Ascending aorta (tissue), 2 donors: ENCODE measurements at regions not wholly inside any gene's neighbourhood (a gene's known extent, or its start where the extent isn't known, plus 50 kb on each side); places are given as distances from the start of the nearest gene placed in this dataset.

ENCODE experiments used
- DNase-seq, 2 donors: peaks; one replicate each; pipeline ENCODE4 v3.0.0-alpha.2; 2019; ENCODE audit warnings: low spot score in 2 of 2
- H3K27ac ChIP-seq, 2 donors: fragments of 200-600 bp; sonication (generic); one replicate each; pipeline ENCODE4 v1.5.1; 2016 to 2017; ENCODE audit warnings: mild to moderate bottlenecking in 1 of 2
- H3K27me3 ChIP-seq: fragments of 200-600 bp; sonication (generic); one replicate; pipeline ENCODE4 v1.5.1; 2017
- H3K36me3 ChIP-seq, 2 donors: fragments of 200-600 bp; sonication (generic); one replicate each; pipeline ENCODE4 v1.5.1; 2016
- H3K4me1 ChIP-seq, 2 donors: fragments of 200-600 bp; sonication (generic); one replicate each; pipeline ENCODE4 v1.5.1; 2016 to 2017; ENCODE audit warnings: mild to moderate bottlenecking in 1 of 2
- H3K4me3 ChIP-seq, 2 donors: fragments of 200-600 bp; sonication (generic); one replicate each; pipeline ENCODE4 v1.5.1; 2016 to 2017; ENCODE audit warnings: mild to moderate bottlenecking in 1 of 2
- H3K9me3 ChIP-seq, 2 donors: fragments of 200-600 bp; sonication (generic); one replicate each; pipeline ENCODE4 v1.5.1; 2016
- CTCF ChIP-seq, 3 experiments: fragments of 200-600 bp in 2 of 3; fragments of 450-650 bp in 1 of 3; sonication (generic) in 2 of 3; IDR thresholded peaks; one replicate each; pipeline ENCODE4 v1.5.1; 2016 to 2019; ENCODE audit warnings: antibody characterized with exemption in 3 of 3, mild to moderate bottlenecking in 1 of 3, moderate library complexity in 1 of 3
- intact Hi-C: fragments of 100-400 bp; cut with DNase I; formaldehyde crosslinking; loops from one replicate; pipeline ENCODE4 v1.15.1; 2023

- DNase-seq, result no peak
- Histone ChIP-seq H3K27me3 (no peaks in the 10 kb centered on the region), H3K27ac (no peak overlapping the region), H3K36me3 (no peaks in the 10 kb centered on the region), H3K9me3 (no peaks in the 10 kb centered on the region), H3K4me3 (no peak overlapping the region), H3K4me1 (no peaks in the 10 kb centered on the region)
- no peak for TF ChIP-seq CTCF (IDR thresholded peaks at IDR 0.05)
- intact Hi-C loops, result no loop called here
These were observed 78.4 kb upstream of the ATXN1 start for GRCh38 chr6:16839631-16840179.

GRCh38 chr6:16837217-16837972, 76.1 kb upstream of the ATXN1 start:
- no peak for TF ChIP-seq CTCF (IDR thresholded peaks at IDR 0.05)
- no peak for DNase-seq
- H3K9me3 ChIP-seq, result no peaks in the 10 kb centered on the region
- H3K36me3 ChIP-seq, result no peaks in the 10 kb centered on the region
- H3K27ac ChIP-seq, result no peak overlapping the region
- no peaks in the 10 kb centered on the region for H3K27me3 ChIP-seq
- H3K4me3 ChIP-seq, result peak overlapping the region in 1 of 2 donors; percentile 57
- H3K4me1 ChIP-seq, result no peaks in the 10 kb centered on the region
- intact Hi-C loops, result no loop called here

GRCh38 chr6:16836144-16836981, 75.1 kb upstream of the ATXN1 start:
- H3K4me1 ChIP-seq, result no peaks in the 10 kb centered on the region
- H3K4me3 ChIP-seq, result peak overlapping the region; percentile 25 to 57
- DNase-seq, result no peak
- no peak overlapping the region for H3K27ac ChIP-seq
- H3K36me3 ChIP-seq, result no peaks in the 10 kb centered on the region
- intact Hi-C loops, result no loop called here
- no peak for TF ChIP-seq CTCF (IDR thresholded peaks at IDR 0.05)
- no peaks in the 10 kb centered on the region for H3K9me3 ChIP-seq
- H3K27me3 ChIP-seq, result no peaks in the 10 kb centered on the region

GRCh38 chr6:16834242-16834641, 73.0 kb upstream of the ATXN1 start:
- Histone ChIP-seq H3K4me3 (no peak overlapping the region), H3K36me3 (no peaks in the 10 kb centered on the region), H3K4me1 (no peaks in the 10 kb centered on the region), H3K9me3 (no peaks in the 10 kb centered on the region), H3K27me3 (no peaks in the 10 kb centered on the region), H3K27ac (no peak overlapping the region)
- TF ChIP-seq CTCF (IDR thresholded peaks at IDR 0.05), result no peak
- intact Hi-C loops, result no loop called here
- no peak for DNase-seq

GRCh38 chr6:16832721-16833120, 71.5 kb upstream of the ATXN1 start:
- Histone ChIP-seq H3K4me1 (no peaks in the 10 kb centered on the region), H3K27me3 (no peaks in the 10 kb centered on the region), H3K4me3 (no peak overlapping the region), H3K9me3 (no peaks in the 10 kb centered on the region), H3K36me3 (no peaks in the 10 kb centered on the region), H3K27ac (no peak overlapping the region)
- intact Hi-C loops, result no loop called here
- no peak for DNase-seq
- no peak for TF ChIP-seq CTCF (IDR thresholded peaks at IDR 0.05)
